Trophoblast cell (in vitro differentiated cells and primary cell): ENCODE measurements at regions not wholly inside any gene's neighbourhood (a gene's known extent, or its start where the extent isn't known, plus 50 kb on each side); places are given as distances from the start of the nearest gene placed in this dataset.
A peak's percentile ranks its signal among the peaks of the same experiment; 100 is the strongest.

Experiments used
- DNase-seq, 2 donors: peaks; one replicate each; pipeline ENCODE4 v3.0.0-alpha.2; 2016
- H2AFZ ChIP-seq: 2 replicates; pipeline ENCODE4 v1.6.1; 2013; ENCODE audit warnings: low read length, moderate library complexity, mild to moderate bottlenecking; ENCODE audit not compliant: insufficient read depth, poor library complexity
- H2AK5ac ChIP-seq: 2 replicates; pipeline ENCODE4 v1.6.1; 2013; ENCODE audit warnings: mild to moderate bottlenecking, low read length
- H2BK120ac ChIP-seq: 2 replicates; pipeline ENCODE4 v1.6.1; 2013; ENCODE audit warnings: low read length, mild to moderate bottlenecking, moderate library complexity; ENCODE audit not compliant: insufficient read depth, poor library complexity
- H2BK12ac ChIP-seq: 2 replicates; pipeline ENCODE4 v1.6.1; 2013; ENCODE audit warnings: mild to moderate bottlenecking, low read length, moderate library complexity
- H2BK5ac ChIP-seq: 2 replicates; pipeline ENCODE4 v1.6.1; 2013; ENCODE audit warnings: low read length, low read depth, moderate library complexity, mild to moderate bottlenecking; ENCODE audit not compliant: poor library complexity
- H3K14ac ChIP-seq: 2 replicates; pipeline ENCODE4 v1.6.1; 2013; ENCODE audit warnings: mild to moderate bottlenecking, low read length
- H3K18ac ChIP-seq: 2 replicates; pipeline ENCODE4 v1.6.1; 2013; ENCODE audit warnings: mild to moderate bottlenecking, low read length
- H3K23ac ChIP-seq: 2 replicates; pipeline ENCODE4 v1.6.1; 2013; ENCODE audit warnings: low read length
- H3K27ac ChIP-seq: 2 replicates; pipeline ENCODE4 v1.5.1; 2013; ENCODE audit warnings: low read depth, mild to moderate bottlenecking, inconsistent platforms, low read length, moderate library complexity
- H3K27me3 ChIP-seq: 2 replicates; pipeline ENCODE4 v1.6.1; 2013; ENCODE audit warnings: inconsistent platforms, mild to moderate bottlenecking, low read length, moderate library complexity; ENCODE audit not compliant: insufficient read depth
- H3K36me3 ChIP-seq, 2 experiments: 1 replicate in 1 of 2; 2 replicates in 1 of 2; pipeline ENCODE4 v1.6.1; 2013; ENCODE audit warnings: low read length in 2 of 2, mild to moderate bottlenecking in 2 of 2, moderate library complexity in 1 of 2; ENCODE audit not compliant: insufficient read depth in 2 of 2, control insufficient read depth in 1 of 2
- H3K4ac ChIP-seq: 2 replicates; pipeline ENCODE4 v1.6.1; 2013; ENCODE audit warnings: low read depth, mild to moderate bottlenecking, low read length, moderate library complexity
- H3K4me1 ChIP-seq, 2 experiments: 1 replicate in 1 of 2; 2 replicates in 1 of 2; pipeline ENCODE4 v1.6.1; 2013; ENCODE audit warnings: low read length in 2 of 2, mild to moderate bottlenecking in 2 of 2, moderate library complexity in 1 of 2; ENCODE audit not compliant: insufficient read depth in 2 of 2, control insufficient read depth in 1 of 2
- H3K4me2 ChIP-seq: 2 replicates; pipeline ENCODE4 v1.6.1; 2013; ENCODE audit warnings: inconsistent platforms, mild to moderate bottlenecking, low read length, moderate library complexity
- H3K4me3 ChIP-seq: 2 replicates; pipeline ENCODE4 v1.5.1; 2013; ENCODE audit warnings: mild to moderate bottlenecking, low read depth, low read length, inconsistent platforms
- H3K79me1 ChIP-seq: one replicate; pipeline ENCODE4 v1.6.1; 2013; ENCODE audit warnings: low read length
- H3K79me2 ChIP-seq: 2 replicates; pipeline ENCODE4 v1.6.1; 2013; ENCODE audit warnings: low read length, mild to moderate bottlenecking; ENCODE audit not compliant: control insufficient read depth, insufficient read depth, poor library complexity
- H3K9ac ChIP-seq: 2 replicates; pipeline ENCODE4 v1.6.1; 2013; ENCODE audit warnings: mild to moderate bottlenecking, low read length
- H3K9me3 ChIP-seq: 2 replicates; pipeline ENCODE4 v1.6.1; 2013; ENCODE audit warnings: low read depth, mild to moderate bottlenecking, control low read depth, inconsistent platforms, low read length; ENCODE audit not compliant: insufficient read depth
- H4K12ac ChIP-seq: 2 replicates; pipeline ENCODE4 v1.6.1; 2013; ENCODE audit warnings: low read depth, mild to moderate bottlenecking, low read length, moderate library complexity
- H4K8ac ChIP-seq: 2 replicates; pipeline ENCODE4 v1.6.1; 2013; ENCODE audit warnings: low read depth, mild to moderate bottlenecking, low read length, moderate library complexity
- H4K91ac ChIP-seq: one replicate; pipeline ENCODE4 v1.6.1; 2013; ENCODE audit warnings: low read depth, mild to moderate bottlenecking, low read length, moderate library complexity
- WGBS: extraction: QIAGEN DNeasy Blood & Tissue Kit; methylation state at CpG from one replicate; pipeline ENCODE4 v1.1.7; 2013; ENCODE audit warnings: missing lambda C conversion rate; ENCODE audit not compliant: insufficient read length, insufficient coverage; ENCODE audit errors: extremely low coverage; 5-methylcytosine and 5-hydroxymethylcytosine counted together

GRCh38 chr7:25887266-25887665 lies 264.7 kb upstream of the NFE2L3 start:
- Histone ChIP-seq H3K36me3 (no peaks in the 10 kb centered on the region), H2BK12ac (no peak overlapping the region), H3K4ac (no peak overlapping the region), H3K4me2 (no peak overlapping the region), H3K27ac (no peak overlapping the region), H3K4me1 (no peaks in the 10 kb centered on the region), H2BK120ac (no peak overlapping the region), H3K27me3 (no peaks in the 10 kb centered on the region), H2AFZ (no peak overlapping the region), H3K18ac (no peak overlapping the region), H2AK5ac (no peak overlapping the region), H3K79me1 (no peaks in the 10 kb centered on the region), H2BK5ac (no peak overlapping the region), H4K91ac (no peak overlapping the region), H3K4me3 (no peak overlapping the region), H4K8ac (no peak overlapping the region), H3K9me3 (no peaks in the 10 kb centered on the region), H3K79me2 (no peaks in the 10 kb centered on the region), H3K14ac (no peak overlapping the region), H3K23ac (no peak overlapping the region), H3K9ac (no peak overlapping the region), H4K12ac (no peak overlapping the region)
- no peak for DNase-seq
- WGBS = no CpG with 5 or more reads among the region's 3 CpGs

- Histone ChIP-seq H3K9me3 (no peaks in the 10 kb centered on the region), H3K14ac (no peak overlapping the region), H2BK12ac (no peak overlapping the region), H2AFZ (no peak overlapping the region), H4K91ac (no peak overlapping the region), H4K12ac (no peak overlapping the region), H3K23ac (no peak overlapping the region), H3K4me2 (no peak overlapping the region), H3K27me3 (no peaks in the 10 kb centered on the region), H3K4ac (no peak overlapping the region), H3K79me2 (no peaks in the 10 kb centered on the region), H3K4me3 (no peak overlapping the region), H2BK120ac (no peak overlapping the region), H3K18ac (no peak overlapping the region), H3K9ac (no peak overlapping the region), H3K36me3 (no peaks in the 10 kb centered on the region), H2BK5ac (no peak overlapping the region), H2AK5ac (no peak overlapping the region), H3K4me1 (no peaks in the 10 kb centered on the region), H4K8ac (no peak overlapping the region), H3K79me1 (no peaks in the 10 kb centered on the region), H3K27ac (no peak overlapping the region)
- DNase-seq = no peak
- no CpG with 5 or more reads among the region's 2 CpGs for WGBS
Observed at GRCh38 chr7:25887795-25888559, 264.0 kb upstream of the NFE2L3 start.

- Histone ChIP-seq H2AFZ (no peak overlapping the region), H3K4me3 (no peak overlapping the region), H3K9ac (no peak overlapping the region), H2AK5ac (no peak overlapping the region), H3K4me1 (peaks cover 0 to 3% of the 10 kb centered on the region in 2 experiments), H4K91ac (no peak overlapping the region), H4K8ac (no peak overlapping the region), H3K27ac (no peak overlapping the region), H3K36me3 (no peaks in the 10 kb centered on the region), H2BK12ac (no peak overlapping the region), H2BK120ac (no peak overlapping the region), H3K79me2 (no peaks in the 10 kb centered on the region), H3K4me2 (no peak overlapping the region), H4K12ac (no peak overlapping the region), H3K27me3 (no peaks in the 10 kb centered on the region), H3K18ac (no peak overlapping the region), H3K23ac (no peak overlapping the region), H2BK5ac (no peak overlapping the region), H3K9me3 (no peaks in the 10 kb centered on the region), H3K4ac (no peak overlapping the region), H3K79me1 (no peaks in the 10 kb centered on the region), H3K14ac (no peak overlapping the region)
- no peak for DNase-seq
- no CpG with 5 or more reads among the region's 7 CpGs for WGBS
Observed at GRCh38 chr7:25889765-25890164, 262.2 kb upstream of the NFE2L3 start.

GRCh38 chr7:25891591-25891990 lies 260.4 kb upstream of the NFE2L3 start:
- H3K23ac ChIP-seq = no peak overlapping the region
- H3K36me3 ChIP-seq = no peaks in the 10 kb centered on the region
- H3K9me3 ChIP-seq = no peaks in the 10 kb centered on the region
- H3K14ac ChIP-seq = no peak overlapping the region
- no peaks in the 10 kb centered on the region for H3K79me1 ChIP-seq
- no peak overlapping the region for H3K9ac ChIP-seq
- no CpG with 5 or more reads among the region's 4 CpGs for WGBS
- H2BK120ac ChIP-seq = no peak overlapping the region
- H3K27ac ChIP-seq = no peak overlapping the region
- peaks cover 4 to 9% of the 10 kb centered on the region in 2 experiments for H3K4me1 ChIP-seq
- H3K4me2 ChIP-seq = no peak overlapping the region
- peak overlapping the region; percentile 11 for H4K91ac ChIP-seq
- H3K18ac ChIP-seq = no peak overlapping the region
- no peak overlapping the region for H4K8ac ChIP-seq
- H3K4me3 ChIP-seq = no peak overlapping the region
- H2AK5ac ChIP-seq = no peak overlapping the region
- H2BK12ac ChIP-seq = no peak overlapping the region
- no peak overlapping the region for H2AFZ ChIP-seq
- no peaks in the 10 kb centered on the region for H3K79me2 ChIP-seq
- H3K4ac ChIP-seq = no peak overlapping the region
- no peak overlapping the region for H2BK5ac ChIP-seq
- no peak for DNase-seq
- H4K12ac ChIP-seq = no peak overlapping the region
- no peaks in the 10 kb centered on the region for H3K27me3 ChIP-seq
